ENCODE measurements at regions not wholly inside any gene's neighbourhood (a gene's known extent, or its start where the extent isn't known, plus 50 kb on each side); places are given as distances from the start of the nearest gene placed in this dataset.

DNA sequence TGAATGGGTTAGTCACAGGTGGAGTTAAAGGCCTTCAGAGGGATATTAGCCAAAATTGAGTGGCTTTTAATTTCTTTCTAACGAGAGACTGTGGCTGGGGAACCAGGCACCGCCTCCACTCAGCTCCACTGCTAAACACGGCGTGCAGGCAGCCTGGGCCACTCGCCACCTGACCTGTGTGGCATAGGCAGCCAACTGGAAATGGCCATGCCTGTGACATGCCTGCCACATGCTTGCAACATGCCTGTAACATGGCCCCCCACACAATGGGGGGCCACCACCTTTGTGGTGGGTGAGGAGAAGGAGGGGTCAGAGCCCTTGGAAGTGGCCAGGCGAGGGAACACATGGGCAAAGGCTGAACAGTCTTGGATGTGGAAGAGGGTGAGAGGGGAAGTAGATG lies 60.1 kb upstream of the PAX2 start:
- no peak for DNase-seq (ENCODE audit: low spot score)
- in situ Hi-C loops (cut with MboI; ENCODE audit: low sequenced_read_pairs, unreplicated experiment): no loop called here
- TF ChIP-seq, protein P1, sequence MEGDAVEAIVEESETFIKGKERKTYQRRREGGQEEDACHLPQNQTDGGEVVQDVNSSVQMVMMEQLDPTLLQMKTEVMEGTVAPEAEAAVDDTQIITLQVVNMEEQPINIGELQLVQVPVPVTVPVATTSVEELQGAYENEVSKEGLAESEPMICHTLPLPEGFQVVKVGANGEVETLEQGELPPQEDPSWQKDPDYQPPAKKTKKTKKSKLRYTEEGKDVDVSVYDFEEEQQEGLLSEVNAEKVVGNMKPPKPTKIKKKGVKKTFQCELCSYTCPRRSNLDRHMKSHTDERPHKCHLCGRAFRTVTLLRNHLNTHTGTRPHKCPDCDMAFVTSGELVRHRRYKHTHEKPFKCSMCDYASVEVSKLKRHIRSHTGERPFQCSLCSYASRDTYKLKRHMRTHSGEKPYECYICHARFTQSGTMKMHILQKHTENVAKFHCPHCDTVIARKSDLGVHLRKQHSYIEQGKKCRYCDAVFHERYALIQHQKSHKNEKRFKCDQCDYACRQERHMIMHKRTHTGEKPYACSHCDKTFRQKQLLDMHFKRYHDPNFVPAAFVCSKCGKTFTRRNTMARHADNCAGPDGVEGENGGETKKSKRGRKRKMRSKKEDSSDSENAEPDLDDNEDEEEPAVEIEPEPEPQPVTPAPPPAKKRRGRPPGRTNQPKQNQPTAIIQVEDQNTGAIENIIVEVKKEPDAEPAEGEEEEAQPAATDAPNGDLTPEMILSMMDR (IDR thresholded peaks at IDR 0.05; ENCODE audit: borderline replicate concordance, control extremely low read depth, extremely low read depth, insufficient read depth, missing control alignments): no peak

DNA sequence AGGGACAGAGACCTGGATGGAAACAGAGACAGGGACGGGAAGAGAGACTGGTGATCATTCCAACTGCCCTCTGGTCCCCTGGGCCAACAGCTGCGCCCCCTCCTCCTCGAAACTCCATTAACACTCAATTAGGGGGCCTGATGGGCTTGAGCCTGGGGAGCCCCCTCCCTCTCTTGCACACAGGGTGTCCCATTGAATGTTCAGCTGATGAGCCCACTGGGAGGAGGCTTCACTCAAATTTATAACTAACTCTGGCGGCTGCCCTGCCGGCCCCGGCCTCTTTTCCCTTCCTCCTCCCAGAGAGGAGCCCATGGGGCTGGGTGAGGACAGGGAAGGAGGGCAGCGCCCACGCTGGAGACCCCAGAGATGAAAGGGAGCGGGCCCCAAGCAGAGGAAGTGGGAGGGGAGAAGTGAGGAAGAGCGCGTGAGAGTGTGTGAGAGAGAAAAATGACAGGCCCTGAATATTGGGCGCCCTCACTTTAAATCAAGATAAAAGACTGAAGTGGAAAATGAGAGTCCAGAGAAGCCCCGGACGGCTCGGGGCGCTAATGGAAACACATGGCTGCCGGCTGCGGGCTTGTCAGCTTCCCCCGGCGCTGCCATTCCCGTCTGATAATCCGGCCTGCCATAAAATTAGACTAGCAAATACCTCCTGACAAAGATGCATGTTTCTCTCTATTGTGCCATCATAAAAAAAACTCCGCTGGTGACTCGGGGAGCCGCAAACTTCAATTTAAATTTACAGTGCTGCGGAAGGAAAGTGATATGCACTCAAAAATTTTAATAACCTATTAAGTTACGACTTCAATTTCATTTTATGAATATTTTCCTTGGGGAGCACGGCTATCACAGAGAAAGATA lies 58.0 kb upstream of the PAX2 start:
- in situ Hi-C loops (cut with MboI; ENCODE audit: low sequenced_read_pairs, unreplicated experiment): no loop called here
- DNase-seq (ENCODE audit: low spot score): no peak
- TF ChIP-seq, protein P1 (IDR thresholded peaks at IDR 0.05; ENCODE audit: borderline replicate concordance, control extremely low read depth, extremely low read depth, insufficient read depth, missing control alignments): no peak

DNA sequence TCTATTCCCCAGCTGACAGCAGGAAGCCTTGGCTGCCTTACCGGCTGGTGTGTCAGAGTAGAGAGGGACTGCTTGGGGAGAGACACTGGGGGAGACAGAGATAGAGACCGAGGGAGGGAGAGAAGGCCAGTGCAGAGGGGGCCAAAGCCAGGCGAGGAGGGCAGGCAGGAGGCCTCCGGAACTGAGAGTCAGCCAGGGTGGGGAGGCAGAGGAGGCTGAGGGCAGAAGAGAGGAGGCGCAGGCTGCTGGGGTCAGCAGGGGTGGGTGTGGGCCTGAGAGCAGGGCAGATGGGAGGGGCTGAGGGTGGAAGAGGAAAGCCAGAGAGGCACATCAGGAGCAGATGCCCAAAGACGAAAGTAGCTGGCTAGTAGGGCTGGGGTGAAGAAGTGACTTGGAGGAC lies 57.2 kb upstream of the PAX2 start:
- no peak for DNase-seq (ENCODE audit: low spot score)
- in situ Hi-C loops (cut with MboI; ENCODE audit: low sequenced_read_pairs, unreplicated experiment): no loop called here

DNA sequence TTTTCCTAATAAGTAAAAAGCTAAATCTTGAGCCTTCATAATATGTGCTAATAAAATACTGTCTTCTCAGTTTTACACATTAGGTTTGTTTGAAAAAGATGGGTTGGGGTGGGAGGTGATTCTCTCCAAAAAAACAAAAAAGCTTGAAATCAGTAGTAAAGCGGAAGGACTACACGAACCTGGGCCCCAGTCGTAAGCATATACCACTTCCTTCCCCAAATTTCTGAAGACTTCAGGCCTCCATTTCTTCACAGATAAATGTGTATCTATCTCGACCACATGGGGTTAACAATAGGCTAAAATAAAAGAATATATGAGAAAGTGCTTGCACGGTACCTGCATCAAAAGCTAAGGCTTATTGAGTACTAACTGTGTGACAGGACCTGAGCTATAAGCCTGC lies 51.6 kb upstream of the PAX2 start:
- in situ Hi-C loops (cut with MboI; ENCODE audit: low sequenced_read_pairs, unreplicated experiment): no loop called here
- TF ChIP-seq, protein P1 (IDR thresholded peaks at IDR 0.05; ENCODE audit: borderline replicate concordance, control extremely low read depth, extremely low read depth, insufficient read depth, missing control alignments): no peak
- DNase-seq (ENCODE audit: low spot score): no peak

More for the DNA sequence above, 57.2 kb upstream of the PAX2 start:
- TF ChIP-seq, protein P1 (IDR thresholded peaks at IDR 0.05; ENCODE audit: borderline replicate concordance, control extremely low read depth, extremely low read depth, insufficient read depth, missing control alignments): no peak
